ENCODE measurements at regions not wholly inside any gene's neighbourhood (a gene's known extent, or its start where the extent isn't known, plus 50 kb on each side); places are given as distances from the start of the nearest gene placed in this dataset.

GRCh38 chr12:4044736-4045730, 171.8 kb upstream of the PARP11 start:
- DNase-seq (ENCODE audit: low read depth, low spot score): no peak
- H3K4me3 ChIP-seq (ENCODE audit: low read length): no peak overlapping the region

GRCh38 chr12:4044101-4044500, 170.9 kb upstream of the PARP11 start:
- no peak overlapping the region for H3K4me3 ChIP-seq (ENCODE audit: low read length)

GRCh38 chr12:4041187-4041885, 168.1 kb upstream of the PARP11 start:
- no peak overlapping the region for H3K4me3 ChIP-seq (ENCODE audit: low read length)
- DNase-seq (ENCODE audit: low read depth, low spot score): no peak

More at GRCh38 chr12:4044101-4044500, 170.9 kb upstream of the PARP11 start:
- no peak for DNase-seq (ENCODE audit: low read depth, low spot score)

- no peak overlapping the region for H3K4me3 ChIP-seq (ENCODE audit: low read length)
- no peak for DNase-seq (ENCODE audit: low read depth, low spot score)
Observed at GRCh38 chr12:4039931-4040330, 166.7 kb upstream of the PARP11 start.

GRCh38 chr12:4037747-4038312, 164.6 kb upstream of the PARP11 start:
- DNase-seq (ENCODE audit: low read depth, low spot score): peak; percentile 23
- no peak overlapping the region for H3K4me3 ChIP-seq (ENCODE audit: low read length)

- no peak overlapping the region for H3K4me3 ChIP-seq (ENCODE audit: low read length)
- no peak for DNase-seq (ENCODE audit: low read depth, low spot score)
Observed at GRCh38 chr12:4036671-4037271, 163.6 kb upstream of the PARP11 start.

GRCh38 chr12:4034921-4035320, 161.7 kb upstream of the PARP11 start:
- no peak for DNase-seq (ENCODE audit: low read depth, low spot score)
- H3K4me3 ChIP-seq (ENCODE audit: low read length): no peak overlapping the region

- no peak for DNase-seq (ENCODE audit: low read depth, low spot score)
- no peak overlapping the region for H3K4me3 ChIP-seq (ENCODE audit: low read length)
Observed at GRCh38 chr12:4032924-4033615, 159.9 kb upstream of the PARP11 start.

GRCh38 chr12:4031703-4032291, 158.6 kb upstream of the PARP11 start:
- DNase-seq (ENCODE audit: low read depth, low spot score): no peak
- no peak overlapping the region for H3K4me3 ChIP-seq (ENCODE audit: low read length)

GRCh38 chr12:4030929-4031702, 157.9 kb upstream of the PARP11 start:
- H3K4me3 ChIP-seq (ENCODE audit: low read length): no peak overlapping the region
- peak; percentile 21 for DNase-seq (ENCODE audit: low read depth, low spot score)

- H3K4me3 ChIP-seq (ENCODE audit: low read length): no peak overlapping the region
- no peak for DNase-seq (ENCODE audit: low read depth, low spot score)
Observed at GRCh38 chr12:4027412-4027811, 154.2 kb upstream of the PARP11 start.

- no peak overlapping the region for H3K4me3 ChIP-seq (ENCODE audit: low read length)
- no peak for DNase-seq (ENCODE audit: low read depth, low spot score)
Observed at GRCh38 chr12:4026517-4026916, 153.3 kb upstream of the PARP11 start.

GRCh38 chr12:4026020-4026358, 152.8 kb upstream of the PARP11 start:
- DNase-seq (ENCODE audit: low read depth, low spot score): no peak
- no peak overlapping the region for H3K4me3 ChIP-seq (ENCODE audit: low read length)

- H3K4me3 ChIP-seq (ENCODE audit: low read length): no peak overlapping the region
- DNase-seq (ENCODE audit: low read depth, low spot score): no peak
Observed at GRCh38 chr12:4025181-4026019, 152.2 kb upstream of the PARP11 start.

GRCh38 chr12:4024701-4025100, 151.5 kb upstream of the PARP11 start:
- no peak for DNase-seq (ENCODE audit: low read depth, low spot score)
- H3K4me3 ChIP-seq (ENCODE audit: low read length): no peak overlapping the region

GRCh38 chr12:4015225-4016091, 142.3 kb upstream of the PARP11 start:
- DNase-seq (ENCODE audit: low read depth, low spot score): no peak
- no peak overlapping the region for H3K4me3 ChIP-seq (ENCODE audit: low read length)

Measured in Jurkat, Clone E6-1 (cell line).